K562 (cell line): ENCODE measurements at regions not wholly inside any gene's neighbourhood (a gene's known extent, or its start where the extent isn't known, plus 50 kb on each side); places are given as distances from the start of the nearest gene placed in this dataset.

Experiments
- HOMEZ ChIP-seq: fragments of 250-450 bp; sonication (Bioruptor Pico); IDR thresholded peaks from 2 replicates; pipeline ENCODE4 v1.4.0; 2020; ENCODE audit warnings: mild to moderate bottlenecking, moderate library complexity
- MAFF ChIP-seq: IDR thresholded peaks from 2 replicates; pipeline ENCODE4 v1.6.1; 2012; ENCODE audit warnings: low read length, improper control_type of control experiment
- SMARCA5 ChIP-seq: fragments of 450-650 bp; IDR thresholded peaks from 2 replicates; pipeline ENCODE4 v1.6.1; 2016
- ZNF766 ChIP-seq: fragments of 200-800 bp; sonication (Bioruptor generic); conservative IDR thresholded peaks from 2 replicates; pipeline ENCODE4 v1.6.1; 2016; ENCODE audit warnings: missing genetic modification characterization, missing compliant biosample characterization

GRCh38 chr2:114020668-114021067, 130.8 kb downstream of the ACTR3 start:
- TF ChIP-seq MAFF (no peak), ZNF766 (no peak), HOMEZ (CRISPR knock-in tag) (no peak), SMARCA5 (no peak)
